ENCODE measurements at regions not wholly inside any gene's neighbourhood (a gene's known extent, or its start where the extent isn't known, plus 50 kb on each side); places are given as distances from the start of the nearest gene placed in this dataset.

- Mint-ChIP-seq H3K27me3 (peaks cover 5% of the 10 kb centered on the region), H3K4me3 (no peak overlapping the region), H3K9me3 (no peaks in the 10 kb centered on the region), H3K27ac (no peak overlapping the region), H3K36me3 (ENCODE audit: low read depth) (no peaks in the 10 kb centered on the region), H3K4me1 (no peaks in the 10 kb centered on the region)
- POLR2A ChIA-PET = no interaction called here
- DNase-seq = no peak
- no peak for TF ChIP-seq CTCF (IDR thresholded peaks at IDR 0.05)
- intact Hi-C loops (cut with micrococcal nuclease) = no loop called here
- no peak for ATAC-seq (ENCODE audit: low read depth)
- CTCF ChIA-PET = no interaction called here
Observed at GRCh38 chr20:24261351-24261750, 208.1 kb upstream of the SYNDIG1 start.

GRCh38 chr20:24257171-24257570 lies 212.3 kb upstream of the SYNDIG1 start:
- POLR2A ChIA-PET = no interaction called here
- DNase-seq (no peak), ATAC-seq (ENCODE audit: low read depth) (no peak)
- Mint-ChIP-seq H3K27ac (no peak overlapping the region), H3K27me3 (no peaks in the 10 kb centered on the region), H3K36me3 (ENCODE audit: low read depth) (no peaks in the 10 kb centered on the region), H3K9me3 (no peaks in the 10 kb centered on the region), H3K4me3 (no peak overlapping the region), H3K4me1 (no peaks in the 10 kb centered on the region)
- intact Hi-C loops (cut with micrococcal nuclease) = no loop called here
- CTCF ChIA-PET = no interaction called here
- TF ChIP-seq CTCF (IDR thresholded peaks at IDR 0.05) = no peak

GRCh38 chr20:24256307-24256706 lies 213.1 kb upstream of the SYNDIG1 start:
- intact Hi-C loops (cut with micrococcal nuclease) = no loop called here
- no peaks in the 10 kb centered on the region for H3K4me1 Mint-ChIP-seq
- no peak overlapping the region for H3K27ac Mint-ChIP-seq
- TF ChIP-seq CTCF (IDR thresholded peaks at IDR 0.05) = no peak
- DNase-seq (no peak), ATAC-seq (ENCODE audit: low read depth) (no peak)
- H3K9me3 Mint-ChIP-seq = no peaks in the 10 kb centered on the region
- POLR2A ChIA-PET = no interaction called here
- CTCF ChIA-PET = no interaction called here
- H3K27me3 Mint-ChIP-seq = no peaks in the 10 kb centered on the region
- no peaks in the 10 kb centered on the region for H3K36me3 Mint-ChIP-seq (ENCODE audit: low read depth)
- H3K4me3 Mint-ChIP-seq = no peak overlapping the region

GRCh38 chr20:24254480-24254879 lies 214.9 kb upstream of the SYNDIG1 start:
- POLR2A ChIA-PET = no interaction called here
- no peaks in the 10 kb centered on the region for H3K36me3 Mint-ChIP-seq (ENCODE audit: low read depth)
- no peak for DNase-seq
- no peak for ATAC-seq (ENCODE audit: low read depth)
- H3K9me3 Mint-ChIP-seq = no peaks in the 10 kb centered on the region
- no peak for TF ChIP-seq CTCF (IDR thresholded peaks at IDR 0.05)
- no peaks in the 10 kb centered on the region for H3K4me1 Mint-ChIP-seq
- H3K4me3 Mint-ChIP-seq = no peak overlapping the region
- peaks cover 1% of the 10 kb centered on the region for H3K27me3 Mint-ChIP-seq
- intact Hi-C loops (cut with micrococcal nuclease) = no loop called here
- H3K27ac Mint-ChIP-seq = no peak overlapping the region
- CTCF ChIA-PET = no interaction called here

- no peak overlapping the region for H3K27ac Mint-ChIP-seq
- CTCF ChIA-PET = no interaction called here
- ATAC-seq (ENCODE audit: low read depth) (no peak), DNase-seq (no peak)
- no peaks in the 10 kb centered on the region for H3K36me3 Mint-ChIP-seq (ENCODE audit: low read depth)
- no peak for TF ChIP-seq CTCF (IDR thresholded peaks at IDR 0.05)
- H3K27me3 Mint-ChIP-seq = peaks cover 3% of the 10 kb centered on the region
- POLR2A ChIA-PET = no interaction called here
- intact Hi-C loops (cut with micrococcal nuclease) = no loop called here
- no peaks in the 10 kb centered on the region for H3K9me3 Mint-ChIP-seq
- H3K4me1 Mint-ChIP-seq = no peaks in the 10 kb centered on the region
- H3K4me3 Mint-ChIP-seq = no peak overlapping the region
Observed at GRCh38 chr20:24253321-24253720, 216.1 kb upstream of the SYNDIG1 start.
